H9 (cell line): ENCODE measurements at regions not wholly inside any gene's neighbourhood (a gene's known extent, or its start where the extent isn't known, plus 50 kb on each side); places are given as distances from the start of the nearest gene placed in this dataset.

Source experiments
- DNase-seq: peaks from one replicate; pipeline ENCODE4 v3.0.0-alpha.2; 2017
- H2AFZ ChIP-seq: one replicate; pipeline ENCODE4 v1.6.1; 2013; ENCODE audit warnings: mild to moderate bottlenecking, low read length, control low read depth, moderate library complexity
- H2AK5ac ChIP-seq: 2 replicates; pipeline ENCODE4 v1.6.1; 2013; ENCODE audit warnings: low read length, control low read depth, mixed read lengths; ENCODE audit not compliant: insufficient read length
- H2BK120ac ChIP-seq: one replicate; pipeline ENCODE4 v1.6.1; 2013; ENCODE audit warnings: low read depth, mild to moderate bottlenecking, low read length, control low read depth, inconsistent platforms; ENCODE audit not compliant: poor library complexity, severe bottlenecking
- H2BK12ac ChIP-seq: 2 replicates; pipeline ENCODE4 v1.6.1; 2013; ENCODE audit warnings: low read length, control low read depth, mixed read lengths, low read depth; ENCODE audit not compliant: insufficient read length
- H2BK15ac ChIP-seq: 2 replicates; pipeline ENCODE4 v1.6.1; 2013; ENCODE audit warnings: low read depth, low read length, control low read depth
- H2BK20ac ChIP-seq: one replicate; pipeline ENCODE4 v1.6.1; 2013; ENCODE audit warnings: low read depth, mild to moderate bottlenecking, low read length, control low read depth, inconsistent platforms; ENCODE audit not compliant: poor library complexity, severe bottlenecking
- H2BK5ac ChIP-seq: 2 replicates; pipeline ENCODE4 v1.6.1; 2013; ENCODE audit warnings: low read length, control low read depth, mixed read lengths; ENCODE audit not compliant: insufficient read length
- H3K14ac ChIP-seq: 2 replicates; pipeline ENCODE4 v1.6.1; 2013; ENCODE audit warnings: low read length, control low read depth; ENCODE audit not compliant: insufficient read depth
- H3K18ac ChIP-seq: 2 replicates; pipeline ENCODE4 v1.6.1; 2013; ENCODE audit warnings: low read depth, mild to moderate bottlenecking, mixed read lengths, low read length, control low read depth; ENCODE audit not compliant: insufficient read length
- H3K23ac ChIP-seq: 2 replicates; pipeline ENCODE4 v1.6.1; 2013; ENCODE audit warnings: low read length, control low read depth, mixed read lengths, low read depth; ENCODE audit not compliant: insufficient read length
- H3K23me2 ChIP-seq: 2 replicates; pipeline ENCODE4 v1.6.1; 2013; ENCODE audit warnings: low read depth, mild to moderate bottlenecking, mixed read lengths, low read length, control low read depth; ENCODE audit not compliant: insufficient read length, poor library complexity, severe bottlenecking
- H3K27ac ChIP-seq: 2 replicates; pipeline ENCODE4 v1.5.1; 2013; ENCODE audit warnings: low read length, control low read depth, mixed read lengths, low read depth; ENCODE audit not compliant: insufficient read length
- H3K27me3 ChIP-seq: 2 replicates; pipeline ENCODE4 v1.6.1; 2013; ENCODE audit warnings: low read length, control low read depth, inconsistent platforms; ENCODE audit not compliant: insufficient read depth
- H3K4ac ChIP-seq: 2 replicates; pipeline ENCODE4 v1.6.1; 2013; ENCODE audit warnings: low read depth, mild to moderate bottlenecking, control low read depth, inconsistent platforms, low read length, moderate library complexity
- H3K4me1 ChIP-seq: 2 replicates; pipeline ENCODE4 v1.6.1; 2013; ENCODE audit warnings: low read length, control low read depth, inconsistent platforms; ENCODE audit not compliant: insufficient read depth
- H3K4me2 ChIP-seq: 2 replicates; pipeline ENCODE4 v1.6.1; 2013; ENCODE audit warnings: low read length, control low read depth, mixed read lengths; ENCODE audit not compliant: insufficient read length, insufficient read depth
- H3K56ac ChIP-seq: 2 replicates; pipeline ENCODE4 v1.6.1; 2013; ENCODE audit warnings: low read depth, mild to moderate bottlenecking, mixed read lengths, low read length, control low read depth; ENCODE audit not compliant: insufficient read length
- H3K79me1 ChIP-seq: 2 replicates; pipeline ENCODE4 v1.6.1; 2013; ENCODE audit warnings: low read depth, mild to moderate bottlenecking, moderate library complexity, low read length, control low read depth, inconsistent platforms; ENCODE audit not compliant: insufficient read depth, poor library complexity, severe bottlenecking
- H3K79me2 ChIP-seq: 2 replicates; pipeline ENCODE4 v1.6.1; 2013; ENCODE audit warnings: low read length, control low read depth, inconsistent platforms; ENCODE audit not compliant: insufficient read depth
- H3K9ac ChIP-seq: 2 replicates; pipeline ENCODE4 v1.6.1; 2013; ENCODE audit warnings: low read length, control low read depth, mixed read lengths; ENCODE audit not compliant: insufficient read length; ENCODE audit errors: extremely low read depth
- H3K9me3 ChIP-seq: one replicate; pipeline ENCODE4 v1.6.1; 2013; ENCODE audit warnings: low read depth, low read length, inconsistent platforms; ENCODE audit not compliant: control insufficient read depth
- H3T11ph ChIP-seq: one replicate; pipeline ENCODE4 v1.6.1; 2013; ENCODE audit warnings: mild to moderate bottlenecking, low read length, control low read depth, inconsistent platforms
- H4K20me1 ChIP-seq: one replicate; pipeline ENCODE4 v1.6.1; 2013; ENCODE audit not compliant: control insufficient read depth, insufficient read length, insufficient read depth
- H4K5ac ChIP-seq: 2 replicates; pipeline ENCODE4 v1.6.1; 2013; ENCODE audit warnings: low read depth, mild to moderate bottlenecking, mixed read lengths, low read length, control low read depth; ENCODE audit not compliant: insufficient read length
- H4K8ac ChIP-seq: replicated peaks from 2 replicates; pipeline ENCODE4 v1.6.1; 2013; ENCODE audit warnings: low read length, control low read depth, mixed read lengths, low read depth; ENCODE audit not compliant: insufficient read length
- H4K91ac ChIP-seq: 2 replicates; pipeline ENCODE4 v1.6.1; 2013; ENCODE audit warnings: low read depth, mild to moderate bottlenecking, moderate library complexity, mixed read lengths, low read length, control low read depth; ENCODE audit not compliant: insufficient read length
- H3K27ac Mint-ChIP-seq, 3 experiments: 2 replicates in 2 of 3; 3 replicates in 1 of 3; pipeline ENCODE4 v1.8.0; 2020 to 2021; ENCODE audit warnings: mixed read lengths in 3 of 3, mild to moderate bottlenecking in 1 of 3, moderate library complexity in 1 of 3
- H3K27me3 Mint-ChIP-seq: 2 replicates; pipeline ENCODE4 v1.8.0; 2021; ENCODE audit warnings: low read depth, mild to moderate bottlenecking, moderate library complexity, mixed read lengths
- H3K36me3 Mint-ChIP-seq, 3 experiments: 2 replicates in 2 of 3; 3 replicates in 1 of 3; pipeline ENCODE4 v1.8.0; 2020 to 2021; ENCODE audit warnings: low read depth in 3 of 3, mixed read lengths in 3 of 3; ENCODE audit not compliant: insufficient read depth in 1 of 3
- H3K4me1 Mint-ChIP-seq, 2 experiments: 2 replicates each; pipeline ENCODE4 v1.8.0; 2020; ENCODE audit warnings: mixed read lengths in 2 of 2
- H3K4me3 Mint-ChIP-seq, 2 experiments: 2 replicates in 1 of 2; 3 replicates in 1 of 2; pipeline ENCODE4 v1.8.0; 2020 to 2021; ENCODE audit warnings: mild to moderate bottlenecking in 2 of 2, mixed read lengths in 2 of 2, moderate library complexity in 1 of 2
- H3K9me3 Mint-ChIP-seq, 2 experiments: 2 replicates in 1 of 2; 3 replicates in 1 of 2; pipeline ENCODE4 v1.8.0; 2020; ENCODE audit warnings: mild to moderate bottlenecking in 2 of 2, mixed read lengths in 2 of 2, moderate library complexity in 1 of 2
- CTCF ChIP-seq: fragments of 200-600 bp; sonication (generic); conservative IDR thresholded peaks from 3 replicates; pipeline ENCODE4 v1.8.0; 2021; ENCODE audit warnings: antibody characterized with exemption, mild to moderate bottlenecking
- WGBS: extraction: QIAGEN DNeasy Blood & Tissue Kit; methylation state at CpG from one replicate; pipeline ENCODE4 v1.1.7; 2013; ENCODE audit warnings: missing lambda C conversion rate, low lambda C conversion rate, mixed read lengths; ENCODE audit not compliant: insufficient read length; ENCODE audit errors: extremely low coverage; 5-methylcytosine and 5-hydroxymethylcytosine counted together

GRCh38 chr7:155921086-155921803, 109.0 kb upstream of the SHH start:
- DNase-seq: no peak
- no CpG with 5 or more reads among the region's 12 CpGs for WGBS

More at GRCh38 chr7:155921086-155921803, 109.0 kb upstream of the SHH start:
- Histone ChIP-seq H4K8ac (no peak overlapping the region), H3K27ac (no peak overlapping the region), H4K5ac (no peak overlapping the region), H3K79me1 (no peaks in the 10 kb centered on the region), H4K91ac (no peak overlapping the region), H3K4me1 (no peaks in the 10 kb centered on the region), H2BK120ac (no peak overlapping the region), H3K79me2 (no peaks in the 10 kb centered on the region), H3K56ac (no peak overlapping the region), H3K4me2 (no peak overlapping the region), H3K4ac (no peak overlapping the region), H2BK5ac (no peak overlapping the region), H4K20me1 (no peaks in the 10 kb centered on the region), H2BK12ac (no peak overlapping the region), H3K23ac (no peak overlapping the region), H3K18ac (no peak overlapping the region), H2BK15ac (no peak overlapping the region), H3T11ph (no peak overlapping the region), H3K9me3 (no peaks in the 10 kb centered on the region), H3K27me3 (no peaks in the 10 kb centered on the region; the same call in 1 of the 2 replicates), H2AK5ac (no peak overlapping the region), H2BK20ac (no peak overlapping the region), H2AFZ (no peak overlapping the region), H3K23me2 (no peaks in the 10 kb centered on the region), H3K14ac (no peak overlapping the region), H3K9ac (no peak overlapping the region)
- H3K4me1 Mint-ChIP-seq: peaks cover 11 to 12% of the 10 kb centered on the region in 2 experiments
- no peaks in the 10 kb centered on the region for H3K36me3 Mint-ChIP-seq
- H3K27ac Mint-ChIP-seq: no peak overlapping the region
- no peak overlapping the region; a peak in 1 of 5 replicates for H3K4me3 Mint-ChIP-seq
- H3K27me3 Mint-ChIP-seq: peaks cover 8% of the 10 kb centered on the region
- TF ChIP-seq CTCF: no peak
- H3K9me3 Mint-ChIP-seq: peaks cover 7 to 9% of the 10 kb centered on the region in 2 experiments; a peak in 4 of 5 replicates
